ENCODE measurements at regions not wholly inside any gene's neighbourhood (a gene's known extent, or its start where the extent isn't known, plus 50 kb on each side); places are given as distances from the start of the nearest gene placed in this dataset.

DNA sequence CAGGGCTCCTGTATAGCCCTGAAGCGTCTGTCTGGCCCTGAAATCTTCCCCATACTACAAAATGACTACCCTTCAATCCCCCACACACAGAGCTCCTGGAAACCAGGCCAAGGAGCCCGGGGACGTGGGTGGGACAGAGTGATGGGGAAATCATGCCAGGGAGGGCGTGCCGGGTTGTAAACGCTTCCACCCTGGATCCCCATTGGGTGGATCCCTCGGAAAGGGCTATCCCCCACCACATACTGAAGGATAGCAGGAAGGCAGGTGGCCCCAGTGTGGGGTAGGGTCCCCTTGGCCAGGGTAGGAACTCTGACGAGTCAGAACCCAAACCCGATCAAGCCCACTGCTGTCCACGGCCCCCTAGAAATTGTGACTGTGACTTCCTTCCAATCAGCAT lies 91.7 kb downstream of the INHBB start:
- intact Hi-C loops (cut with DNase I; ENCODE audit: low total_unique reads), result loop anchor here (10.0 kb wide), 1 partner anchor 213 kb away; the partner anchor contains the start of gene TMEM185B
- Histone ChIP-seq H3K4me1 (peaks cover 6 to 9% of the 10 kb centered on the region in 2 donors), H3K9me3 (no peaks in the 10 kb centered on the region), H3K36me3 (no peaks in the 10 kb centered on the region), H3K4me3 (no peak overlapping the region), H3K27ac (no peak overlapping the region), H3K27me3 (peaks cover 14 to 24% (median 15%) of the 10 kb centered on the region in 3 donors)
- in situ Hi-C loops (cut with MboI; ENCODE audit: low sequenced_read_pairs in 4 of 4), result loop anchor here in 1 of 4 donors (25.0 kb wide), 1 partner anchor 100 kb away; the partner anchor contains the start of gene INHBB
- ATAC-seq (no peak), DNase-seq (no peak)
- peak in 1 of 5 experiments; percentile 4 for TF ChIP-seq CTCF (IDR thresholded peaks at IDR 0.05 in 4 of 5, conservative IDR thresholded peaks at IDR 0.05 in 1 of 5)
- TF ChIP-seq POLR2A (IDR thresholded peaks at IDR 0.05), result no peak

DNA sequence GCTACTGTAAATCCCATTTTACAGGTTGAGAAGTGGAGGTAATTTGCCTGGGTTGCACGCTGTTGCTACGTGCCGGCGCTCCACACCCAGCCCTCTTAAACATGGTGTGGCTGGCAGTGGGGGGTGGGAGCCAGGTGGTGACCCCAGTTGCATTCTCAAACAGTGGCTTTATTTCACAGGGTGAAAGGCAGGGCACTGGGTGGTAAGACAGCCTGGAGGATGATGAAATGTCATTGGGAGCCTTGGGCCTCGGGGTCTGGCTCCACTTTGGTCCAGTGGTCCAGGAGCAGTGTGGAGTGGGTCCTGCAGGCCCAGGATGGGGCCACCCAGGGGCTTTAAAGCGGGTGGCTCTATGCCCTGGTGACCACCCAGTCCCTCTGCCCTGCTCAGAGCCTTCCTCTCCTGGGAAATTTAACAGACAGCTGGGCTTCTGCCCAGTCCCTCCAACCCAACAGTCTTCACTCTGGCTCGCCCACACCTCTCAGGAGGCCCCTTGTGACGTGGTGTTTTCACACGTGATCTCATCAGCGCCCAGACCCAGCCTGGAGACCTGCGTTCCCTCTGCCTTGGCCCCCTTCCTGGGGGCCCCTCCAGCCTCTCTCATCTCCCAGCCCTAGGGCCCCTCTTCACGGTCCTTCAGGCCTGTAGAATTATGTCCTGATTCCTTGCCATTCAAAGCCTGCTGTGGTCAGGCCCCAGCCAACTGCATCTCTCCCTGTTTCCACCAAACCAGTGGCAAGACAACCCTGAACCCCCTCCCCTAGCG lies 92.5 kb downstream of the INHBB start:
- Histone ChIP-seq H3K9me3 (no peaks in the 10 kb centered on the region), H3K36me3 (no peaks in the 10 kb centered on the region), H3K27ac (no peak overlapping the region), H3K4me3 (no peak overlapping the region), H3K4me1 (peaks cover 6 to 9% of the 10 kb centered on the region in 2 donors), H3K27me3 (peaks cover 14 to 28% (median 15%) of the 10 kb centered on the region in 3 donors)
- intact Hi-C loops (cut with DNase I; ENCODE audit: low total_unique reads), result loop anchor here (10.0 kb wide), 1 partner anchor 214 kb away; the partner anchor contains the start of gene TMEM185B
- no peak for DNase-seq
- TF ChIP-seq CTCF (IDR thresholded peaks at IDR 0.05 in 4 of 5, conservative IDR thresholded peaks at IDR 0.05 in 1 of 5), result no peak
- no peak for TF ChIP-seq POLR2A (IDR thresholded peaks at IDR 0.05)
- in situ Hi-C loops (cut with MboI; ENCODE audit: low sequenced_read_pairs in 4 of 4), result loop anchor here in 1 of 4 donors (25.0 kb wide), 1 partner anchor 101 kb away; the partner anchor contains the start of gene INHBB
- no peak for ATAC-seq

DNA sequence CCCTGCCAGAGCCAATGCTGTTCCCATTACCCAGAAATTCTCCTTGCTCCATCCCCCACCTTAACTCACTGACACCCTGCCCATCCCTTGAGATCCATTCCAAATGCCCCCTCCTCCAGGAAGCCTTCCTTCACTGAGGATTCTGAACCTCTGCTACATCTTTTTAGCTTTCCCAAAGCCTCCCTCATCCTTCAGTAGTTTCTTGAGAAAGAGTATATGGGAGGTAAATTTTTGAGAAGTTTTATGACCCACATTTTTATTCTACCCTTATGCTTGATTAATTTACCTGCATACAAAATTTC lies 93.1 kb downstream of the INHBB start:
- Histone ChIP-seq H3K27me3 (peaks cover 14 to 28% (median 15%) of the 10 kb centered on the region in 3 donors), H3K4me1 (peaks cover 6 to 9% of the 10 kb centered on the region in 2 donors), H3K4me3 (no peak overlapping the region), H3K36me3 (no peaks in the 10 kb centered on the region), H3K9me3 (no peaks in the 10 kb centered on the region), H3K27ac (no peak overlapping the region)
- DNase-seq (no peak), ATAC-seq (no peak)
- no peak for TF ChIP-seq CTCF (IDR thresholded peaks at IDR 0.05 in 4 of 5, conservative IDR thresholded peaks at IDR 0.05 in 1 of 5)
- TF ChIP-seq POLR2A (IDR thresholded peaks at IDR 0.05), result no peak
- in situ Hi-C loops (cut with MboI; ENCODE audit: low sequenced_read_pairs in 4 of 4) (loop anchor here in 1 of 4 donors (25.0 kb wide), 1 partner anchor 102 kb away; the partner anchor contains the start of gene INHBB), intact Hi-C loops (cut with DNase I; ENCODE audit: low total_unique reads) (loop anchor here (10.0 kb wide), 1 partner anchor 214 kb away; the partner anchor contains the start of gene TMEM185B)

DNA sequence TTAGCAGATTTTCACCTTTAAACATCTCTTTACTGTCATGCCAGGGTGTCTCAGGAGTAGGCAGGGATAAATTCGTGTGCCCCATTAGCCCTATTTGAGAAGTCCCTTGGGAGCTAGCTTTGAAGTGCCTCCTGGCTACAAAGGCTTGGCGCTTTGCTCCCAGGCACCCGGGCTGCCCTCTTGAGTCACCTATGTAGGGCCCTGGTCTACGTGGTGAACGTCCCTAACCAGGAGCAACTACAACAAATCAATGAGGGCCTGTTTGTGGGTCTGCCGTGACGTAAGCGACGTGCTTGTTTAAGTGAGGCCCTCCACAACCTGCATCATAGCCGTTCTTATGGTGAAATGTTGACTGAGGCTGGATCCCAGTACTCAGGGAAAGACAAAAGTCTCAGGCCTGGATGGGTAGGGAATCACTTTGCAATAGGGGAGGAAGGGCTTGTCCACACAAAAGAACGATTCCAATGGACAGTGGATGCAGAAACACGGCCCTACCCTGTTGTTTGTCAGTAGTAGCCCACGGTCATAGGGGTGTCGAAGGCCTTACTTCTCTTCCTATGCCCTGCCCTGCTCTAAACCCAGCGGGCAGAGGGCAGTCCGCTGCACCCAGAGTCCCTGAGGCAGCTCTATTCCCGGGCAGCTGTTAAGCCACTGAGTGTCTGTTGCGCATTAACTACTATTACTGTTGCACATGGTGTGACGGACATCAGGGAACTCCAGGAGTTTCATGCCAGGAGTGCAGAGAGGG lies 93.9 kb downstream of the INHBB start:
- Histone ChIP-seq H3K27me3 (peaks cover 14 to 28% (median 15%) of the 10 kb centered on the region in 3 donors), H3K9me3 (no peaks in the 10 kb centered on the region), H3K36me3 (no peaks in the 10 kb centered on the region), H3K4me1 (peaks cover 6 to 9% of the 10 kb centered on the region in 2 donors), H3K4me3 (no peak overlapping the region), H3K27ac (no peak overlapping the region)
- in situ Hi-C loops (cut with MboI; ENCODE audit: low sequenced_read_pairs in 4 of 4) (loop anchor here in 1 of 4 donors (25.0 kb wide), 1 partner anchor 103 kb away; the partner anchor contains the start of gene INHBB), intact Hi-C loops (cut with DNase I; ENCODE audit: low total_unique reads) (loop anchor here (2.0 to 10.0 kb wide), 3 partner anchors 97 to 235 kb away; partner anchors contain the start of gene TMEM185B)
- no peak for ATAC-seq
- DNase-seq, result no peak
- no peak for TF ChIP-seq POLR2A (IDR thresholded peaks at IDR 0.05)
- no peak for TF ChIP-seq CTCF (IDR thresholded peaks at IDR 0.05 in 4 of 5, conservative IDR thresholded peaks at IDR 0.05 in 1 of 5)
